K562 (cell line): ENCODE measurements at regions not wholly inside any gene's neighbourhood (a gene's known extent, or its start where the extent isn't known, plus 50 kb on each side); places are given as distances from the start of the nearest gene placed in this dataset.

Source experiments
- ARID1B ChIP-seq: fragments of 450-650 bp; IDR thresholded peaks from 2 replicates; pipeline ENCODE4 v1.6.1; 2016; ENCODE audit warnings: antibody characterized with exemption, mild to moderate bottlenecking, inconsistent platforms
- EWSR1 ChIP-seq: fragments of 450-650 bp; IDR thresholded peaks from 2 replicates; pipeline ENCODE4 v1.6.1; 2018; ENCODE audit warnings: borderline replicate concordance, mild to moderate bottlenecking, low read depth, moderate library complexity; ENCODE audit not compliant: partially characterized antibody
- KLF13 ChIP-seq: fragments of 450-650 bp; IDR thresholded peaks from 2 replicates; pipeline ENCODE4 v1.6.1; 2016; ENCODE audit warnings: missing genetic modification characterization, low read depth, mild to moderate bottlenecking, missing compliant biosample characterization, moderate library complexity, borderline replicate concordance
- NFRKB ChIP-seq: fragments of 450-650 bp; IDR thresholded peaks from 2 replicates; pipeline ENCODE4 v1.6.1; 2016; ENCODE audit warnings: low read depth
- REST ChIP-seq, 2 experiments: fragments of 450-650 bp; formaldehyde crosslinking in 1 of 2; IDR thresholded peaks; 2 replicates each; pipeline versions ENCODE4 v1.4.0 to v1.6.1; 2014 to 2020; ENCODE audit warnings: mild to moderate bottlenecking in 2 of 2, borderline replicate concordance in 1 of 2, low read depth in 1 of 2
- SAFB2 ChIP-seq: fragments of 200-400 bp; formaldehyde crosslinking; IDR thresholded peaks from 2 replicates; pipeline ENCODE4 v1.6.1; 2018; ENCODE audit warnings: borderline replicate concordance, low read length, low read depth, moderate library complexity; ENCODE audit not compliant: severe bottlenecking
- SIN3A ChIP-seq, 2 experiments: fragments of 150-350 bp in 1 of 2; IDR thresholded peaks; 2 replicates each; pipeline ENCODE4 v1.6.1; 2011 to 2016; ENCODE audit warnings: borderline replicate concordance in 2 of 2, low read depth in 2 of 2, low read length in 2 of 2, mild to moderate bottlenecking in 2 of 2, moderate library complexity in 2 of 2; ENCODE audit not compliant: control insufficient read depth in 1 of 2

GRCh38 chr12:112711026-112711425 lies 80.5 kb upstream of the RPH3A start (continued):
- TF ChIP-seq REST (IDR thresholded peaks at IDR 0.05; ENCODE audit: borderline replicate concordance) (no peak), REST (CRISPR knock-in tag; IDR thresholded peaks at IDR 0.05; ENCODE audit: low read depth) (no peak), NFRKB (no peak), ARID1B (no peak), SAFB2 (no peak), EWSR1 (no peak), KLF13 (no peak), SIN3A (IDR thresholded peaks at IDR 0.05; ENCODE audit: borderline replicate concordance in 2 of 2, control insufficient read depth in 1 of 2, low read depth in 2 of 2, low read length in 2 of 2) (no peak)
